GM18861 (cell line): ENCODE measurements at regions not wholly inside any gene's neighbourhood (a gene's known extent, or its start where the extent isn't known, plus 50 kb on each side); places are given as distances from the start of the nearest gene placed in this dataset.
A peak's percentile ranks its signal among the peaks of the same experiment; 100 is the strongest.
"Not testable (repeated sequence)": the region's sequence is repeated elsewhere in the genome, so short reads cannot be mapped to it uniquely, and the experiment has no call there.

Experiments used
- ATAC-seq: cut with Tn5 transposase; IDR thresholded peaks from one replicate; pipeline ENCODE4 v1.9.1; 2021; ENCODE audit not compliant: unreplicated experiment

- ATAC-seq = no peak
Observed at GRCh38 chr2:153532140-153532539, 53.6 kb upstream of the RPRM start.

GRCh38 chr2:153533803-153534202, 55.2 kb upstream of the RPRM start:
- not testable (repeated sequence) for ATAC-seq

- not testable (repeated sequence) for ATAC-seq
Observed at GRCh38 chr2:153534590-153534989, 56.0 kb upstream of the RPRM start.

GRCh38 chr2:153536115-153536514, 57.6 kb upstream of the RPRM start:
- no peak for ATAC-seq

GRCh38 chr2:153538102-153538501, 59.5 kb upstream of the RPRM start:
- ATAC-seq = not testable (repeated sequence)

DNA sequence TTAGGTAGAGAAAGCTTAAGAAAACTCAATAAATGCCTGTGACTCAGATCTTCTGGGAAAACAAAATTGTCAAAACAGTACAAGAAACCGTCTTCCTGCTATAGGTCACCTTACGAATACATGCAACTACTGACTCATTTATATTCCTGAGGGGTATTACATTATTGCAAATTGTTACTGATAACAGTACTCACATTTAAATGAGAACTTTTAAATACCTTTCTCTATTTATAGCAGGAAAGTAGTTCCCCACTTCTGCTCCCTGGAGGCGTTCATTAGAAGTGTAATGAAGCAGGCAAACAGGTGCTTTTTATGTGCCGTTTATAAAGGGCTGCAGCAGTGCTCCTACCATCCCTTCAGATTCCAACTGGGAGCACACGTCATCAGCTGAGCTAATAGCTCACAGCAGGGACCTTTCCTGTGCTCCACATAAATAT, 65.1 kb upstream of the RPRM start:
- ATAC-seq = peak; percentile 84

DNA sequence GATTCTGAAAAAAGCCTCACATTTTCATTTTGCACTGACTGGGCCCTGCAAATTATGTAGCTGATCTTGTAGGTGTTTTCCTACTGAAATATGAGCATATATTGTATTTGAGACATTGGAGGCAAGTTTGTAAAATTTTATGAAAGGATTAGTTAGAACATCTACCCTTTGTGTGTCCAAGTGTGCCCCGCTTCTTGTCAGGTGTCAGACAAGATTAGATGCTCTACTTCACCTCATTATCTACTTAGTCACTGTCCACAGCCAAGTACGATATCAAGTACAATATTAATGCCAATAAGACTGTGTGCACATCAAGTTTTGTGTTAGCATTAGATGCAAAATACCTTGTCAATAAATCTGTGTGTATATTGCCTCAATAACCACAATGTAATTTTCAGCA, 67.8 kb upstream of the RPRM start:
- ATAC-seq = no peak

GRCh38 chr2:153548536-153548935, 70.0 kb upstream of the RPRM start:
- no peak for ATAC-seq

GRCh38 chr2:153551698-153552097, 73.1 kb upstream of the RPRM start:
- no peak for ATAC-seq

DNA sequence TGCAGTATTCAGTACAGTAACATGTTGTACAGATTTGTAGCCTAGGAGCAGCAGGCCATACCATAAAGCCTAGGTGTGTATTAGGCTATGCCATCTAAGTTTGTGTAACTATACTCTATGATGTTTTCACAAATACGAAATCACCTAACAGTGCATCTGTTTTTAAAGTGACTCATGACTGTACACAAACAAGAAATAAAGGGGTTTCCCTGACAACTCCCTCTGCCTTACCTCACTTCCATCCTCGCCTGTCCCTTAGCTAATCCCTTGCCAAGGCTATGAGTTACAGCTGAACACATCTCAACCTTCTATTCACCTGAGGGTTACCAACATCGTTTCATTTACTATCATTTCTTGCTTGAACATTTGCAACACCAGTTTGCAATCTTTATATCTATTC, 78.6 kb upstream of the RPRM start:
- ATAC-seq = no peak

GRCh38 chr2:153557714-153558113, 79.2 kb upstream of the RPRM start:
- no peak for ATAC-seq

GRCh38 chr2:153558247-153558646, 79.7 kb upstream of the RPRM start:
- no peak for ATAC-seq

GRCh38 chr2:153567367-153567766, 88.8 kb upstream of the RPRM start:
- ATAC-seq = no peak

DNA sequence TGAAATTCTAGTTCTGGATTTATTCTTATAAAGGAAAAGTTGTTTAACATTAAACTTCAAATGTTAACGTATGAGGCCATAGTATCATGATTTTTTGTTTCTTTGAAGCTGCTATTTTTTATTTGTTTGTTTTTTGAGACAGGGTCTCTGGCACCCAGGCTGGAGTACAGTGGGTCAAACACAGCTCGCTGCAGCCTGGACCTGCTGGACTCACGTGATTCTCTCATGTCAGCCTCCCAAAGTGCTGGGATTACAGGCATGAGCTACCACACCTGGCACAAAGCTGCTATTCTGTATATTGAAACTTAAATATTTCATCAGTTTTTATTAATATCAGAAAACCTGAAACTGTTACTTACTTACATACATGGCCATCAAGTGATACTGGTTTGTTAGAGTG, 89.5 kb upstream of the RPRM start:
- no peak for ATAC-seq

- no peak for ATAC-seq
Observed at GRCh38 chr2:153575171-153575853, 96.8 kb upstream of the RPRM start.

DNA sequence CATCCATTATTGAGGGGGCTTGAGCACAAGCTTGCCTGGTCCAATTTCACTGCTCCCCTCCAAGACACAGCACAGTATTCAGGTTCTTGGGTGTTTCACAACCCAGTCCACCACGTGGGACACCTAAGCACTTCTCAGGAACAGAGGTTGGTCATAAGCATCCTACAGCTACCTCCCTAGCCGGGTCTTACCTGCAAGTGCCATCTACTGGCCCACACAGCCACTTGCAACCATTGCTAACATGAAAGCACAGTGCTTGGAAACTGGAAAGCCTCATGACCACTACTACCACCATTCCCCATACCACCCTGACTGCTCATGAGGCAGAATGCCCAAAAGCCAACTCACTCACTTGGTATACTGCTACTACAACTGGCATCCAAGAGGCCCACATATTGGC, 105.7 kb upstream of the RPRM start:
- ATAC-seq = no peak

DNA sequence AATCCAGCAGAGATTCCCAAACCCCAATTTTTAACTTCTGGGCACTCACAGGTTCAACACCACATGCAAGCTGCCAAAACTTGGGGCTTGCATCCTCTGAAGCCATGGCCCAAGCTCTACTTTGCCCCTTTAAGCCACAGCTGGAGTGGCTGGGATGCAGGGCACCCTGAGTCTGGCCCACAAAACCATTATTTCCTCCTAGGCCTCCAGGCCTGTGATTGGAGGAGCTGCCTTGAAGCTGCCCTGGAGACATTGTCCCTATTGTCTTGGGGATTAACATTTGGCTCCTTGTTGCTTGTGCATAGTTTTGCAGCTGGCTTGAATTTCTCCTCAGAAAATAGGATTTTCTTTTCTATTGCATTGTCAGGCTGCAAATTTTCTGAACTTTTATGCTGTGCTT, 109.8 kb upstream of the RPRM start:
- no peak for ATAC-seq

DNA sequence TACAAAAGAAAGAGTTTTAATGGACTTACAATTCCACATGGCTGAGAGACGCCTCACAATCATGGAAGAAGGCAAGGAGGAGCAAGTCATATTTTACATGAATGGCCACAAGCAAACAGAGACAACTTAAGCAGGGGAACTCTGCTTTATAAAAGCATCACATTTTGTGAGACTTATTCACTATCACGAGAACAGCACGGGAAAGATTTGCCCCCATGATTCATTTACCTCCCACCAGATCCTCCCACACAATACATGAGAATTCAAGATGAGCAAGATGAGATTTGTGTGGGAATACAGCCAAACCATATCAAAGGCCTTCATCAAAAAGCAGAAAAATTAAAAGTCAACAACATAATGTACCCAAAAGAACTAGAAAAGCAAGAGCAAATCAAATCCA, 111.0 kb upstream of the RPRM start:
- ATAC-seq = no peak

- not testable (repeated sequence) for ATAC-seq
Observed at GRCh38 chr2:153593086-153593485, 114.5 kb upstream of the RPRM start.

- no peak for ATAC-seq
Observed at GRCh38 chr2:153595939-153596338, 117.4 kb upstream of the RPRM start.

DNA sequence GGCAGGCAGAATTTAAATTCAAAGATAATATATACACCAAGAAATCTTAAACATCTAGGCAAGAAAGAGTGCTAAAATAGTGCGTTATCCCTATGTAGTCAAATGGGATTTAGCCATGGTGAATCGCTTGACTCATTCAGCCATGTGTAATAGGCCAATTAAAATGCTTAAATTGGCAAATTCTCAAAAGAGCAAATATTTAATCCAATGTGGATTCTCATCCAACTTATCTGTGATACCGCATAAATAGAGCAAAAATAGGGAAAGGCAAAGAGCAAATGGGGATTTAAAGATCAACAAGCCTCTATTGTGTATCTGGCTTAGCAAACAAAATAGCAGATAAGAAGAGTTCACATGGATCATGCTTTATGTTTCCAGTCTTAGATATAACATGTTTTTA, 123.2 kb upstream of the RPRM start:
- no peak for ATAC-seq

DNA sequence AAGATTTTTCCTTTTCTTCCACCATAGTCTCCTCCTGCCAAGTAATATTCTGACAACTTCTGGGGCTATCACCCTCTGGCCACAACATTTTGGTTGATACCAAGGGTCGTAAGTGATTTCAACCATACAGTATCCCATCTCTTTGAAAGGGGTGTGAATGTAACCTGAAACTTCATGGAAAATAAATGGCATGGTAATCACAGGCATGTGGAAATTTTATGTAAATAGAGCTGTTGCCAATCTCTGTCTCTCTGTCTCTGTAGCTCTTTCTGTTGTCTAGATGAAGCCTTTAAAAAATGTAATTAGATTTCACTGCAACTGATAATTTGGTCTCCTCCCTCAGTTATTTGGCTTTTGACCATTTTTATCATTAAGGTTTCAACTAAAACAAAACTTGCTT, 125.6 kb upstream of the RPRM start:
- no peak for ATAC-seq

DNA sequence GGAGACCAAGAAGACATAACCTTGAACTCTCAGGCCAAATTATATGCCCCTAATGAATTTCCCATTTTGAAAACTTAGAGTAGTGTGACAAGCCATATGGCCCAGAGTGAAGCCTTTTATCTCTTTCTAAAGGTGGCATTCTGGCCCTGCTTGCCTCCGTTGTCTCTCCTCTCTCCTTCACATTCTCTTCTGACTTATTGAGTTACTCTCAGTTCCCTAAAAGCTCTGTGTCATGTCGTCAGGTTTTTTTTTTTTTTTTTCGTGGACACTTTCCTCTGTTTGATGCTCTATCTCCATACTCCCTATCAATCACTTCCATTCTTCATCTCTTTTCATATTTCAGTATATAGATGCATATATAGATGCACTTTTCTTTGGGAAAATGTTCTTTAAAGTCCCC, 128.1 kb upstream of the RPRM start:
- no peak for ATAC-seq
